Fibroblast of lung (primary cell): ENCODE measurements at regions not wholly inside any gene's neighbourhood (a gene's known extent, or its start where the extent isn't known, plus 50 kb on each side); places are given as distances from the start of the nearest gene placed in this dataset.

Source experiments
- DNase-seq, 2 donors: peaks; one replicate each; pipeline versions ENCODE4 v3.0.0 to v3.0.0-alpha.2; 2010; ENCODE audit warnings: low read depth in 2 of 2
- H2AFZ ChIP-seq: 2 replicates; pipeline ENCODE4 v1.5.1; 2012; ENCODE audit warnings: low read length, control low read depth, inconsistent platforms
- H3K27ac ChIP-seq: 2 replicates; pipeline ENCODE4 v1.5.1; 2011; ENCODE audit warnings: low read length, control low read depth; ENCODE audit not compliant: insufficient read depth
- H3K27me3 ChIP-seq: 2 replicates; pipeline ENCODE4 v1.5.1; 2011; ENCODE audit warnings: mild to moderate bottlenecking, low read length; ENCODE audit not compliant: control insufficient read depth, insufficient read depth
- H3K36me3 ChIP-seq: 2 replicates; pipeline ENCODE4 v1.5.1; 2011; ENCODE audit warnings: low read length; ENCODE audit not compliant: control insufficient read depth, insufficient read depth
- H3K4me1 ChIP-seq: 2 replicates; pipeline ENCODE4 v1.5.1; 2011; ENCODE audit warnings: low read length; ENCODE audit not compliant: control insufficient read depth, insufficient read depth; ENCODE audit errors: extremely low read depth
- H3K4me2 ChIP-seq: 2 replicates; pipeline ENCODE4 v1.5.1; 2011; ENCODE audit warnings: low read length, control low read depth; ENCODE audit not compliant: insufficient read depth; ENCODE audit errors: extremely low read depth
- H3K4me3 ChIP-seq, 4 experiments: fragments of 200-600 bp in 1 of 4; sonication (generic) in 1 of 4; replicated peaks in 1 of 4; 2 replicates each; pipeline ENCODE4 v1.5.1; 2011 to 2016; ENCODE audit warnings: low read length in 4 of 4, low read depth in 3 of 4, mild to moderate bottlenecking in 3 of 4, control low read depth in 2 of 4, inconsistent platforms in 1 of 4, mixed read lengths in 1 of 4; ENCODE audit not compliant: insufficient read depth in 1 of 4; ENCODE audit errors: control extremely low read depth in 1 of 4
- H3K79me2 ChIP-seq: 2 replicates; pipeline ENCODE4 v1.5.1; 2012; ENCODE audit warnings: mild to moderate bottlenecking, low read length, inconsistent platforms; ENCODE audit not compliant: control insufficient read depth, insufficient read depth
- H3K9ac ChIP-seq: 2 replicates; pipeline ENCODE4 v1.5.1; 2011; ENCODE audit warnings: mild to moderate bottlenecking, low read length, control low read depth; ENCODE audit not compliant: insufficient read depth
- H3K9me3 ChIP-seq: 2 replicates; pipeline ENCODE4 v1.5.1; 2012; ENCODE audit warnings: low read depth, low read length; ENCODE audit not compliant: control insufficient read depth, insufficient read depth
- H4K20me1 ChIP-seq: 2 replicates; pipeline ENCODE4 v1.5.1; 2011; ENCODE audit warnings: low read length; ENCODE audit not compliant: control insufficient read depth, insufficient read depth; ENCODE audit errors: extremely low read depth
- CTCF ChIP-seq, 2 donors: IDR thresholded peaks in 1 of 2; conservative IDR thresholded peaks in 1 of 2; 1 replicate in 1 of 2; 2 replicates in 1 of 2; pipeline ENCODE4 v1.5.1; 2011 to 2012; ENCODE audit warnings: low read length in 2 of 2, control low read depth in 1 of 2, inconsistent platforms in 1 of 2, low read depth in 1 of 2, mild to moderate bottlenecking in 1 of 2
- EZH2 ChIP-seq: IDR thresholded peaks from 2 replicates; pipeline ENCODE4 v1.5.1; 2012; ENCODE audit warnings: low read length, control low read depth, mild to moderate bottlenecking; ENCODE audit errors: missing control alignments

DNA sequence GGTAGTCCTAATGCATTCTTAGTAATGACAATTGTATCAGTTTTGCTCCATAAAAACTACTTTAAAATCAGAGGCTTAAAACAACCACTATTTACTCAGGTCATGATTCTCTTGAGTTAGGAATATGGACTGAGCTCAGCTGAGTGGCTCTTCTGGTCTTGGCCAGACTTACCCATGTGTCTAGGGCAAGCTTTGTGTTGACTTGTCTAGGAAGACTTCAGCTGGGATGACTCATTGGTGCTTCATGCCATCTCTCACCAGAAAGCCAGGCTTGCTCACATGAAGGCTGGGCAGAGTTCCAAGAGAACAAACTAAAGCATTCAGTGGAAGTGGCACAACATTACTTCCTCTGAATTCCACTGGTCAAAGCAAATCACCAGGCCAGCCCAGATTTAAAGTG, 155.3 kb downstream of the DHX35 start:
- no peaks in the 10 kb centered on the region for H3K4me1 ChIP-seq
- no peaks in the 10 kb centered on the region for H4K20me1 ChIP-seq
- peak; percentile 41 to 49 for DNase-seq
- H3K27ac ChIP-seq, result no peak overlapping the region
- H3K4me3 ChIP-seq, result no peak overlapping the region
- no peak overlapping the region for H2AFZ ChIP-seq
- no peaks in the 10 kb centered on the region for H3K36me3 ChIP-seq
- TF ChIP-seq EZH2 (no peak), CTCF (conservative IDR thresholded peaks at IDR 0.05 in 1 of 2, IDR thresholded peaks at IDR 0.05 in 1 of 2; ENCODE audit: low read depth in 1 of 2, low read length in 2 of 2) (no peak)
- no peaks in the 10 kb centered on the region for H3K79me2 ChIP-seq
- no peak overlapping the region for H3K9ac ChIP-seq
- H3K4me2 ChIP-seq, result no peak overlapping the region
- H3K27me3 ChIP-seq, result no peaks in the 10 kb centered on the region
- H3K9me3 ChIP-seq, result no peaks in the 10 kb centered on the region

DNA sequence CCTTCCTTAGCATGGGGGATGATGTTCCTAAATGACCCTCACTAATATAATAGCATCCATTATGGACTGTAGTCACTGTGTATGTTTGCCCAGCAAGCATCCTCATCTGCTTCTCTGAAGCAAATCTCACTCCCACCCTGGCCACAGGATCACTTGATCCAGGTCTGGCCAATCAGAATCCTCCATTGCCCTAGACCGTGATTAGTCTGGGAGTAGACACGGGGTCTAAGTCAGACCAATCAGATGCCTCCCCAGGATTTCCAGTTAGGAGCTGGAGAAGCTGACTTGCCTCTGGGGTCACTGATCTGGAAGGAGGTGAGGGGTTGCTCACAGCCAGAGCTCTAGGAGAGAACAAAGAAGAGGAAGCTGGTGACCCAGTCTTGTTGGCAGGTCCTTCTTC, 153.9 kb downstream of the DHX35 start:
- TF ChIP-seq EZH2 (no peak), CTCF (conservative IDR thresholded peaks at IDR 0.05 in 1 of 2, IDR thresholded peaks at IDR 0.05 in 1 of 2; ENCODE audit: low read depth in 1 of 2, low read length in 2 of 2) (no peak)
- Histone ChIP-seq H3K79me2 (no peaks in the 10 kb centered on the region), H3K4me2 (no peak overlapping the region), H3K36me3 (no peaks in the 10 kb centered on the region), H3K9ac (no peak overlapping the region), H3K9me3 (no peaks in the 10 kb centered on the region), H4K20me1 (no peaks in the 10 kb centered on the region), H3K4me1 (no peaks in the 10 kb centered on the region), H3K27me3 (no peaks in the 10 kb centered on the region), H2AFZ (no peak overlapping the region), H3K4me3 (no peak overlapping the region), H3K27ac (no peak overlapping the region)
- DNase-seq, result no peak

- H2AFZ ChIP-seq, result no peak overlapping the region
- TF ChIP-seq EZH2 (no peak), CTCF (conservative IDR thresholded peaks at IDR 0.05 in 1 of 2, IDR thresholded peaks at IDR 0.05 in 1 of 2; ENCODE audit: low read depth in 1 of 2, low read length in 2 of 2) (peak; percentile 40 to 54)
- no peak overlapping the region for H3K9ac ChIP-seq
- H3K27me3 ChIP-seq, result peaks cover 2% of the 10 kb centered on the region
- no peaks in the 10 kb centered on the region for H3K4me1 ChIP-seq
- DNase-seq, result peak; percentile 36 to 39
- no peaks in the 10 kb centered on the region for H3K36me3 ChIP-seq
- H4K20me1 ChIP-seq, result no peaks in the 10 kb centered on the region
- no peak overlapping the region for H3K27ac ChIP-seq
- no peaks in the 10 kb centered on the region for H3K9me3 ChIP-seq
- H3K4me3 ChIP-seq, result no peak overlapping the region
- no peaks in the 10 kb centered on the region for H3K79me2 ChIP-seq
- no peak overlapping the region for H3K4me2 ChIP-seq
Observed at GRCh38 chr20:39112178-39112743, 150.1 kb downstream of the DHX35 start.
